ENCODE measurements at regions not wholly inside any gene's neighbourhood (a gene's known extent, or its start where the extent isn't known, plus 50 kb on each side); places are given as distances from the start of the nearest gene placed in this dataset.

DNA sequence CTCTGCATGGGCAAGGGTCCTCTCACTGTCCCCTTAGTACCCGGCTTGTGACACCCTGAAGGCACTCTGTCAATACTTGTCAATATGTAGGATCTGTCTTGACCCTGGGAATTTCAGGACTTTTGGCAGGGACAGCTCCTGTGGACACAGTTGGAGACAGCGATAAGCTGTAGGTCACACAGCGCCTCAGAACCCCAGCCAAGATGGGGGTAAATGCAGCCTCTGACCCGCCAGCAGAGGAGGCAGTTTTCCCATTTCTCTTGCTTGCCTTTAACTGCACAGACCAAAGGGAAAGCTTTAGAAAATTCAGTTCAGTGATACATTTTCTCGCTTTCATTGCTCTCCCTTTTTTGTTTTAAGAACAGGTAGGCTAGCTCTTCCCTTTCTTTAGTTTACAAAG, 54.8 kb upstream of the KLHL29 start:
- no peak for DNase-seq
